ENCODE measurements at regions not wholly inside any gene's neighbourhood (a gene's known extent, or its start where the extent isn't known, plus 50 kb on each side); places are given as distances from the start of the nearest gene placed in this dataset.

GRCh38 chr4:24656906-24657305 is 72.6 kb upstream of the DHX15 start:
- Histone ChIP-seq H3K27ac (no peak overlapping the region), H3K4me1 (replicated peaks in 1 of 2) (no peaks in the 10 kb centered on the region), H3K9me3 (replicated peaks in 1 of 3) (no peaks in the 10 kb centered on the region), H3K36me3 (replicated peaks in 1 of 2) (no peaks in the 10 kb centered on the region), H3K4me3 (no peak overlapping the region), H3K27me3 (no peaks in the 10 kb centered on the region)
- TF ChIP-seq CTCF (IDR thresholded peaks at IDR 0.05), result no peak
- no peak for TF ChIP-seq POLR2A (IDR thresholded peaks at IDR 0.05)
- no peak for DNase-seq
- WGBS, 4 donors, result 92 to 94% (median 93%) methylated on average over 5 of the region's 5 CpGs
- intact Hi-C loops (cut with DNase I), result no loop called here

- Histone ChIP-seq H3K27ac (no peak overlapping the region), H3K9me3 (replicated peaks in 1 of 3) (no peaks in the 10 kb centered on the region), H3K27me3 (no peaks in the 10 kb centered on the region), H3K4me3 (no peak overlapping the region), H3K36me3 (replicated peaks in 1 of 2) (no peaks in the 10 kb centered on the region), H3K4me1 (replicated peaks in 1 of 2) (no peaks in the 10 kb centered on the region)
- 61 to 72% (median 69%) methylated on average over 15 of the region's 15 CpGs for WGBS, 4 donors
- no peak for TF ChIP-seq CTCF (IDR thresholded peaks at IDR 0.05)
- TF ChIP-seq POLR2A (IDR thresholded peaks at IDR 0.05), result no peak
- intact Hi-C loops (cut with DNase I), result no loop called here
- peak in 3 of 7 donors; percentile 25 to 39 (median 29) for DNase-seq
These were observed 73.6 kb upstream of the DHX15 start for GRCh38 chr4:24657768-24658617.

- Histone ChIP-seq H3K4me3 (no peak overlapping the region), H3K4me1 (replicated peaks in 1 of 2) (no peaks in the 10 kb centered on the region), H3K27me3 (no peaks in the 10 kb centered on the region), H3K9me3 (replicated peaks in 1 of 3) (no peaks in the 10 kb centered on the region), H3K36me3 (replicated peaks in 1 of 2) (no peaks in the 10 kb centered on the region), H3K27ac (no peak overlapping the region)
- 49 to 58% (median 55%) methylated on average over 3 of the region's 3 CpGs for WGBS, 4 donors
- TF ChIP-seq POLR2A (IDR thresholded peaks at IDR 0.05), result no peak
- no peak for DNase-seq
- intact Hi-C loops (cut with DNase I), result no loop called here
These were observed 75.0 kb upstream of the DHX15 start for GRCh38 chr4:24659241-24659961.

- H3K4me3 ChIP-seq, result no peak overlapping the region
- H3K9me3 ChIP-seq (replicated peaks in 1 of 3), result no peaks in the 10 kb centered on the region
- H3K27ac ChIP-seq, result no peak overlapping the region
- intact Hi-C loops (cut with DNase I), result no loop called here
- TF ChIP-seq POLR2A (IDR thresholded peaks at IDR 0.05), result no peak
- no peak for TF ChIP-seq CTCF (IDR thresholded peaks at IDR 0.05)
- no peak for DNase-seq
- H3K27me3 ChIP-seq, result no peaks in the 10 kb centered on the region
- 42 to 58% (median 51%) methylated on average over 6 of the region's 6 CpGs for WGBS, 4 donors
- H3K36me3 ChIP-seq (replicated peaks in 1 of 2), result no peaks in the 10 kb centered on the region
- no peaks in the 10 kb centered on the region for H3K4me1 ChIP-seq (replicated peaks in 1 of 2)
These were observed 77.7 kb upstream of the DHX15 start for GRCh38 chr4:24662056-24662455.
